Left ventricle myocardium inferior (tissue), 1 donor: ENCODE measurements at regions not wholly inside any gene's neighbourhood (a gene's known extent, or its start where the extent isn't known, plus 50 kb on each side); places are given as distances from the start of the nearest gene placed in this dataset.

Source experiments
- DNase-seq: peaks from one replicate; pipeline ENCODE4 v3.0.0-alpha.2; 2020
- H3K27ac ChIP-seq: fragments of 200-600 bp; replicated peaks from 2 replicates; pipeline ENCODE4 v1.8.0; 2021
- H3K27me3 ChIP-seq: fragments of 200-600 bp; 2 replicates; pipeline ENCODE4 v1.8.0; 2021; ENCODE audit warnings: low read depth
- H3K36me3 ChIP-seq: fragments of 200-600 bp; 2 replicates; pipeline ENCODE4 v1.8.0; 2021
- H3K4me1 ChIP-seq: fragments of 200-600 bp; 2 replicates; pipeline ENCODE4 v1.8.0; 2021
- H3K4me3 ChIP-seq: fragments of 200-600 bp; 2 replicates; pipeline ENCODE4 v1.8.0; 2021; ENCODE audit warnings: mild to moderate bottlenecking, moderate library complexity
- H3K9me3 ChIP-seq: fragments of 200-600 bp; replicated peaks from 2 replicates; pipeline ENCODE4 v1.8.0; 2021
- intact Hi-C: fragments of 100-400 bp; cut with micrococcal nuclease; formaldehyde crosslinking; loops from one replicate; pipeline ENCODE4 v1.11.0; 2022
- TF ChIP-seq, protein P1 (sequence below): fragments of 200-600 bp; IDR thresholded peaks from 2 replicates; pipeline ENCODE4 v1.8.0; 2021; ENCODE audit warnings: antibody characterized with exemption, mild to moderate bottlenecking, borderline replicate concordance
- donor health status: DM: no; HTN: yes; CAD: no; lungs with severe emphysema.

DNA sequence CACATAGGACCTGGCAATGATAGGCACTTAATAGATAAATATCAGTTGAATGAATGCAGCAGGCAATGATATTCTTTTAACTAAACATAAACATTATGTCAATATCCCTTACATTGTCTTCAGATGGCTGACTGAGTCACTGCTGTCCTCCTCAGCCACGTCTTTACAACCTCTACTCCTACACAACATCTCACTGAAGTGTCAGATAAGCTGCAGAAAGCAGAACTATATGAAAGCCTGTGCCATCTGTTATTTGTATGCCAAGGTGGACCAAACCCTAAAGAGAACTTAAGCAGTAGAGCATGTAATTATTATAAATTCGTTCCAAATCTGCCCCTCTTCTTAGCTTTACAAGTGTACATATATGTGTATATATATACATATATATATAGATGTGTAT lies 271.2 kb downstream of the RASEF start:
- TF ChIP-seq, protein P1, sequence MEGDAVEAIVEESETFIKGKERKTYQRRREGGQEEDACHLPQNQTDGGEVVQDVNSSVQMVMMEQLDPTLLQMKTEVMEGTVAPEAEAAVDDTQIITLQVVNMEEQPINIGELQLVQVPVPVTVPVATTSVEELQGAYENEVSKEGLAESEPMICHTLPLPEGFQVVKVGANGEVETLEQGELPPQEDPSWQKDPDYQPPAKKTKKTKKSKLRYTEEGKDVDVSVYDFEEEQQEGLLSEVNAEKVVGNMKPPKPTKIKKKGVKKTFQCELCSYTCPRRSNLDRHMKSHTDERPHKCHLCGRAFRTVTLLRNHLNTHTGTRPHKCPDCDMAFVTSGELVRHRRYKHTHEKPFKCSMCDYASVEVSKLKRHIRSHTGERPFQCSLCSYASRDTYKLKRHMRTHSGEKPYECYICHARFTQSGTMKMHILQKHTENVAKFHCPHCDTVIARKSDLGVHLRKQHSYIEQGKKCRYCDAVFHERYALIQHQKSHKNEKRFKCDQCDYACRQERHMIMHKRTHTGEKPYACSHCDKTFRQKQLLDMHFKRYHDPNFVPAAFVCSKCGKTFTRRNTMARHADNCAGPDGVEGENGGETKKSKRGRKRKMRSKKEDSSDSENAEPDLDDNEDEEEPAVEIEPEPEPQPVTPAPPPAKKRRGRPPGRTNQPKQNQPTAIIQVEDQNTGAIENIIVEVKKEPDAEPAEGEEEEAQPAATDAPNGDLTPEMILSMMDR = no peak
- intact Hi-C loops = no loop called here
- no peaks in the 10 kb centered on the region for H3K9me3 ChIP-seq

DNA sequence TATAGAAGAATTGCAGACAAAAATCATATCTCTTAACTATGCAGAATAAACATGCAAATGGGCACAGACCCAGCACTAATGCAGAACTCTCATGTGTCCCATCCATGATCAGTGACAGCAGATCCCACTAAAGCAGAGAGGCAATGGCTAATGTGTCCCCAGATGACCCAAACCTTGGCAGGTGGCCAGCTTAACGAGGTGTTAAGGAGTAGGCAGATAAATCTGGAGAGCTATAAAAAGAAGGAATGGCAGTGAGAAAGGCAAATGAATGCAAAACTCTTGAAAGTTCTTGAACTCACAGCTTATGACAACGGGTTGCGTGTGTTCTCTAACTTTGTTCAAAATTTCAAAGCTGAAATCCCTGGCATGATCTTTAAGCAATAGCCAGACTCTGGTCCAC lies 265.4 kb downstream of the RASEF start:
- Histone ChIP-seq H3K36me3 (no peaks in the 10 kb centered on the region), H3K4me3 (no peak overlapping the region), H3K27me3 (no peaks in the 10 kb centered on the region), H3K27ac (no peak overlapping the region), H3K4me1 (peaks cover 12% of the 10 kb centered on the region), H3K9me3 (no peaks in the 10 kb centered on the region)
- TF ChIP-seq, protein P1 = no peak
- DNase-seq = peak; percentile 57
- intact Hi-C loops = no loop called here

More for the DNA sequence above, 271.2 kb downstream of the RASEF start:
- Histone ChIP-seq H3K27ac (no peak overlapping the region), H3K4me1 (no peaks in the 10 kb centered on the region), H3K36me3 (no peaks in the 10 kb centered on the region), H3K4me3 (no peak overlapping the region), H3K27me3 (peaks cover 2% of the 10 kb centered on the region)
- no peak for DNase-seq

DNA sequence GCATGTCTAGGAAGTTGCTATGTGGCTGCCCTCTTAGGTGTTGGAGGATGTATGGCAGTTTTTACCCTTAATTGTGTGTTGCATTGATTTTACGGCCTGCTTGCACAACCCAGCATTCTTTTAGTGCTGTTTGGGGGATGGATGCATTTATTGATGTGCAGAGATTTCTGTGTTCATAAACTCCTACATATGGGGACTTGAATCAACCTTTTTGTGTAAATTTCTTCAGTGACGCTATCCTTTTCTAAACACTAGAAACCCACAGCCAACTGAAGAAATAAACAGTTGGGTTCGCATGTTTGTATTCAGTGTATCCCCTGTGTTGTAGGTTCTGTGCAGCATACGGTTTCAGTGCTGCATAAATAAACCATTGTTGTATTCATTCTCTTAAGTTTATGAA lies 263.7 kb downstream of the RASEF start:
- DNase-seq = no peak
- H3K27ac ChIP-seq = no peak overlapping the region

DNA sequence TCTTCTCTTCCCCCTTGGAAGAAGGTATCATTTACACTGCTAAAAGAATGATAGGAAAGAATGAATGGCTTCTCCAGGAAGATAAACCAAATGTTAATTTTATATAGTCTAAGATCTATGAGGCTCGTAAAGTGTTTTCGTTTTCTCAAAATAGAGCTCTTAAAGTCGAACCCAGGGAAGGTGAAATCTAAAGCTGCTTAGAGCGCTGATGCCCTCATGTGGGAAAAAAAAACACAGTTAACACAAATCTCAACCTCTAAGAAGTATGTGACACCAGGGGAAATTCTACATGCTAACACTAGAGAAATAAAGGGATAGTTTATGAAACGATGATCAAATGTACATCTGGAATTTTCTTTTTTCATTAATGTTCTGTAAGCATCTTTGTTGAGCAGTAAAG lies 257.9 kb downstream of the RASEF start:
- DNase-seq = no peak
- intact Hi-C loops = no loop called here
- H3K9me3 ChIP-seq = no peaks in the 10 kb centered on the region
- H3K27ac ChIP-seq = no peak overlapping the region
- H3K4me1 ChIP-seq = no peaks in the 10 kb centered on the region
- H3K27me3 ChIP-seq = peaks cover 14% of the 10 kb centered on the region
- no peak overlapping the region for H3K4me3 ChIP-seq
- TF ChIP-seq, protein P1 = no peak
- no peaks in the 10 kb centered on the region for H3K36me3 ChIP-seq

More for the DNA sequence above, 263.7 kb downstream of the RASEF start:
- TF ChIP-seq, protein P1 = no peak
- intact Hi-C loops = no loop called here
- Histone ChIP-seq H3K27me3 (no peaks in the 10 kb centered on the region), H3K4me1 (peaks cover 12% of the 10 kb centered on the region), H3K36me3 (no peaks in the 10 kb centered on the region), H3K4me3 (no peak overlapping the region), H3K9me3 (no peaks in the 10 kb centered on the region)

DNA sequence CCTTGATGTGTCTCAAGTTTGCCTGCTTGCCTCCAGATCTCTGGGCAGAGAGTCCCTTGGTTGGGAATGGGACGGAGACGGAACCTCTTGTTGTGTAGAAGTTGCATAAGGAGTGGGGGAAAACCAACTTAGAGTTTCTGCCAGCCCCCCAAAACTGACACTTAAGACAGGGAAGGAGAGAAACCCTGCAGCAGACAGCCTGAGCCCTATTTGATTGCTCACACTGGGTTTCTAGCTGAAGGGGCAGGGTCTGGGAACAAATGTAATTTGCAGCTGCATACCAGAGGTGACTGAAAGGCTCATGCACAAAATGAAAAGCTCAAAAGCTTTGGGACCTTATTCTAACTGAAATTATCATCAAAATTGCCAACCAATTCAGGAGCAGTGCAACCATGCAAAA lies 254.5 kb downstream of the RASEF start:
- TF ChIP-seq, protein P1 = no peak
- no peaks in the 10 kb centered on the region for H3K9me3 ChIP-seq
- no peak overlapping the region for H3K4me3 ChIP-seq
- H3K27me3 ChIP-seq = peaks cover 24% of the 10 kb centered on the region
- no peak overlapping the region for H3K27ac ChIP-seq
- no peaks in the 10 kb centered on the region for H3K4me1 ChIP-seq
- H3K36me3 ChIP-seq = no peaks in the 10 kb centered on the region
- intact Hi-C loops = no loop called here
- DNase-seq = no peak

DNA sequence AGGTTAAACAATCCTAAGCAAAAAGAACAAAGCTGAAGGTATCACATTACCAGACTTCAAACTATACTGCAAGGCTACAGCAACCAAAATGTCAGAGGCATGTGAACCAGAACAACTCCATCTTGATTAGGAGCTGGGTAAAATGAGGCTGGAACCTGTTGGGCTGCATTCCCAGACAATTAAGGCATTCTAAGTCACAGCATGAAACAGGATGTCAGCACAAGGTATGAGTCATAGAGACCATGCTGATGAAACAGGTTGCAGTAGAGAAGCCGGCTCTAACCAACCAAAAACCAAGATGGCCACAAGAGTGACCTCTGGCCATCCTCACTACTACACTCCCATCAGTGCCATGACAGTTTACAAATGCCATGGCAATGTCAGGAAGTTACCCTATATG lies 252.0 kb downstream of the RASEF start:
- H3K27ac ChIP-seq = no peak overlapping the region

More for the DNA sequence above, 252.0 kb downstream of the RASEF start:
- no peak for DNase-seq
- no peak overlapping the region for H3K4me3 ChIP-seq
- peaks cover 24% of the 10 kb centered on the region for H3K27me3 ChIP-seq
- no peaks in the 10 kb centered on the region for H3K9me3 ChIP-seq
- H3K36me3 ChIP-seq = no peaks in the 10 kb centered on the region
- TF ChIP-seq, protein P1 = no peak
- intact Hi-C loops = no loop called here
- H3K4me1 ChIP-seq = no peaks in the 10 kb centered on the region
